Thyroid gland (tissue), 4 donors: ENCODE measurements at regions not wholly inside any gene's neighbourhood (a gene's known extent, or its start where the extent isn't known, plus 50 kb on each side); places are given as distances from the start of the nearest gene placed in this dataset.

Experiments
- DNase-seq, 2 donors: peaks; one replicate each; pipeline ENCODE4 v3.0.0-alpha.2; 2019
- H3K27ac ChIP-seq, 3 donors: fragments of 200-600 bp; sonication (generic); 1 replicate in 2 of 3; 2 replicates in 1 of 3; pipeline ENCODE4 v1.5.1; 2016 to 2019; ENCODE audit warnings: mild to moderate bottlenecking in 1 of 3, moderate library complexity in 1 of 3
- H3K27me3 ChIP-seq: fragments of 200-600 bp; sonication (generic); one replicate; pipeline ENCODE4 v1.5.1; 2019
- H3K36me3 ChIP-seq, 2 donors: fragments of 200-600 bp; sonication (generic); one replicate each; pipeline ENCODE4 v1.5.1; 2016 to 2019
- H3K4me1 ChIP-seq, 2 donors: fragments of 200-600 bp; sonication (generic); one replicate each; pipeline ENCODE4 v1.5.1; 2017 to 2019
- H3K4me3 ChIP-seq, 3 donors: fragments of 200-600 bp; sonication (generic); replicated peaks in 1 of 3; 1 replicate in 2 of 3; 2 replicates in 1 of 3; pipeline ENCODE4 v1.5.1; 2016; ENCODE audit warnings: mild to moderate bottlenecking in 1 of 3
- H3K9me3 ChIP-seq: fragments of 200-600 bp; sonication (generic); one replicate; pipeline ENCODE4 v1.5.1; 2017
- POLR2A ChIP-seq, 2 donors: fragments of 450-650 bp; IDR thresholded peaks; one replicate each; pipeline ENCODE4 v1.6.1; 2017; ENCODE audit warnings: antibody characterized with exemption in 2 of 2, mild to moderate bottlenecking in 2 of 2, moderate library complexity in 1 of 2
- WGBS, 2 donors: methylation state at CpG; one replicate each; pipeline ENCODE4 v1.1.5; 2017; 5-methylcytosine and 5-hydroxymethylcytosine counted together
- intact Hi-C: fragments of 100-400 bp; cut with DNase I; formaldehyde crosslinking; loops from one replicate; pipeline ENCODE4 v1.15.1; 2023
- TF ChIP-seq, protein P1 (sequence below), 6 experiments: fragments of 200-600 bp in 3 of 6; fragments of 450-650 bp in 3 of 6; sonication (generic) in 3 of 6; IDR thresholded peaks; one replicate each; pipeline ENCODE4 v1.5.1; 2016 to 2019; ENCODE audit warnings: antibody characterized with exemption in 6 of 6, mild to moderate bottlenecking in 2 of 6, inconsistent platforms in 1 of 6, moderate library complexity in 1 of 6

DNA sequence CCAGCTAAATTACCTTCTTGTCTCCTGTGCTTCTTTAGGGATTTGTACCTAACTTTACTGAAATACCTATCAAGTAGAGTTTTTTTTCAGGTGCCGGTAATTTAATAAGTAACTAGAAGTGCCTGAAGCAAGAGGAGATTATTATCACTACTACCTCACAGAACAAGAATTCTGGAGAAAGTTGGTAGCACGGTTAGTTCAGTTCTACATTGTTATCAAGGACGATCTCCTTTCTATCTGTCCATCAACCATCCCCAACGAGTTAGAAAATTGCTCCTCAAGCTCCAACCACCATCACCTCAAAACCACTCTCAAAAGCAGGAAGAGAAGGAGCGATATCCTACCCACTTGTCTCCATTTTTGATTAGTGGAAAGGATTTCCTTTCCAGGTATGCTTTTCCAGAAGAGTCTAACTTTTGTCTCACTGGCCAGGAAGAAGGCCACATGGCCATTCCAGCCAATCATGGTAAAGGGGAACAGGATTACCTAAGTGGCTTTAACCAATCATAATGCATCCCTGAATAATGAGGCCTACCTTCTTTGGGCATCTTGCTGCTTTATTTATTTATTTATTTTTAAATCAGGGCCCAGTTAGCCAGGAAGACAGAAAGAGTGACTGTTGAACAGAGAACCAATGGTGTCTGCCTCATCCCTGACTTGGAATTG lies 265.2 kb downstream of the SNX13 start:
- Histone ChIP-seq H3K4me3 (no peak overlapping the region), H3K27ac (no peak overlapping the region), H3K4me1 (peaks cover 0 to 8% of the 10 kb centered on the region in 2 donors), H3K27me3 (no peaks in the 10 kb centered on the region), H3K9me3 (no peaks in the 10 kb centered on the region), H3K36me3 (no peaks in the 10 kb centered on the region)
- 65 to 69% methylated on average over 5 of the region's 5 CpGs for WGBS, 2 donors
- no peak for DNase-seq
- intact Hi-C loops = no loop called here
- TF ChIP-seq, protein P1, sequence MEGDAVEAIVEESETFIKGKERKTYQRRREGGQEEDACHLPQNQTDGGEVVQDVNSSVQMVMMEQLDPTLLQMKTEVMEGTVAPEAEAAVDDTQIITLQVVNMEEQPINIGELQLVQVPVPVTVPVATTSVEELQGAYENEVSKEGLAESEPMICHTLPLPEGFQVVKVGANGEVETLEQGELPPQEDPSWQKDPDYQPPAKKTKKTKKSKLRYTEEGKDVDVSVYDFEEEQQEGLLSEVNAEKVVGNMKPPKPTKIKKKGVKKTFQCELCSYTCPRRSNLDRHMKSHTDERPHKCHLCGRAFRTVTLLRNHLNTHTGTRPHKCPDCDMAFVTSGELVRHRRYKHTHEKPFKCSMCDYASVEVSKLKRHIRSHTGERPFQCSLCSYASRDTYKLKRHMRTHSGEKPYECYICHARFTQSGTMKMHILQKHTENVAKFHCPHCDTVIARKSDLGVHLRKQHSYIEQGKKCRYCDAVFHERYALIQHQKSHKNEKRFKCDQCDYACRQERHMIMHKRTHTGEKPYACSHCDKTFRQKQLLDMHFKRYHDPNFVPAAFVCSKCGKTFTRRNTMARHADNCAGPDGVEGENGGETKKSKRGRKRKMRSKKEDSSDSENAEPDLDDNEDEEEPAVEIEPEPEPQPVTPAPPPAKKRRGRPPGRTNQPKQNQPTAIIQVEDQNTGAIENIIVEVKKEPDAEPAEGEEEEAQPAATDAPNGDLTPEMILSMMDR (IDR thresholded peaks at IDR 0.05) = no peak
- TF ChIP-seq POLR2A (IDR thresholded peaks at IDR 0.05) = no peak

DNA sequence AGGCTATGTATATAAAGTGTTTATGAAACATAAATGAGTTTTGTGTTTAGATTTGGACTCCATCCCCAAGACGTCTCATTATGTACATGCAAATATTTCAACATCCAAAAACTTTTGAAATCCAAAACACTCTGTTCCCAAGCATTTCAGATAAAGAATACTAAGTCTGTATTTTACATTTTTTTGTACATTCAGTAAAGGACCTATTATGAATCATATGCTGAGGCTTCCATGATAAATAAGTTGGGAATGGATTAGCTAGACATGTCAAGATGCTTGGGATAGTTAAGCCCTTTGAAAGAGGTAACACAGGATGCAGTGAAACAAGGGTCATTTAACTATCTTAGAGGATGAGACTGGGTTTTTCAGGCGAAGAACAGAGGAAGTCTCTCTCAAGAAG lies 262.9 kb downstream of the SNX13 start:
- WGBS, 2 donors = 79 to 88% methylated on average over 2 of the region's 2 CpGs
- H3K4me3 ChIP-seq = no peak overlapping the region
- no peak overlapping the region for H3K27ac ChIP-seq
- H3K27me3 ChIP-seq = no peaks in the 10 kb centered on the region
- intact Hi-C loops = no loop called here
- H3K9me3 ChIP-seq = no peaks in the 10 kb centered on the region
- no peaks in the 10 kb centered on the region for H3K36me3 ChIP-seq
- TF ChIP-seq POLR2A (IDR thresholded peaks at IDR 0.05) = no peak
- TF ChIP-seq, protein P1 (IDR thresholded peaks at IDR 0.05) = no peak
- no peak for DNase-seq
- peaks cover 0 to 19% of the 10 kb centered on the region in 2 donors for H3K4me1 ChIP-seq

DNA sequence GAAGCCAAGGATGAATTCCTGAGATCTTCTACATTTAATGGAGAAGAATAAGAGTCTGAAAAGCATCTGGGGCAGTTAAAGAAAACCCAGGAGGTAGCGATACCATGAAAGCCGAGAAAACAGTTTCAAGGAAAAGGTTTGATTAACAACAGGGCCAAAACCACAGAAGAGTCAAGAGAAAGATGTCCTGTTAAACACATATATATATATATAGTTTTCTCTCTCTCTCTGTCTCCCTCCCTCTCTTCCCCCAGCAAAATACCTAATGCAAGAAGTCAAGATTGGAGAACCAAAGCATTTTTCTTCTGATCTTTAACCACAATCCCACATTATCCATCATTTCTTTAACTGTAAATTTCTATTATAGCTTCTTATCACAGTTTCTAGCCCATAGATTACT lies 261.4 kb downstream of the SNX13 start:
- Histone ChIP-seq H3K4me3 (no peak overlapping the region), H3K4me1 (peaks cover 0 to 19% of the 10 kb centered on the region in 2 donors), H3K27ac (no peak overlapping the region), H3K36me3 (no peaks in the 10 kb centered on the region), H3K27me3 (no peaks in the 10 kb centered on the region), H3K9me3 (no peaks in the 10 kb centered on the region)
- intact Hi-C loops = no loop called here
- TF ChIP-seq POLR2A (IDR thresholded peaks at IDR 0.05) = no peak
- TF ChIP-seq, protein P1 (IDR thresholded peaks at IDR 0.05) = no peak
- no peak for DNase-seq
- WGBS, 2 donors = 92 to 95% methylated on average over 2 of the region's 2 CpGs

DNA sequence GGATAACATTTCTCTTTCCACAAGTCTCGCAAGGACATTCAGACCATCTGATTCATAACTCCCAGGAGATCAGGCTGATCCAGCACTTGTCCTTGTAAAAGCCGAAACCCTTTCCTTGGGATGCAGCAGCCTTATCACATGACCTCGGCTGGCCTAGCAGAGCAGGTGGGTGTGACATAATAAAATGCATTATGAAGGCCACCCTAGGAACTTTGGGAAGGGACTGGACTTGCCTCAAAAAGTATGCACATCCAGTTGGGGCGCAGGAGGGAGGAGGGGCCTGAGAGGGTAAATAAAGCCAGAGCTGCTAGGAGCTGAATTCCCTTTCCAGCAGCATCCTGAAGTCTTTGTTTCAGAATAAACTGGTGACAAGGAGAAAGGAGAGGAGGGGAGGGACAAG lies 260.8 kb downstream of the SNX13 start:
- peak overlapping the region in 1 of 3 donors; percentile 22 for H3K27ac ChIP-seq

DNA sequence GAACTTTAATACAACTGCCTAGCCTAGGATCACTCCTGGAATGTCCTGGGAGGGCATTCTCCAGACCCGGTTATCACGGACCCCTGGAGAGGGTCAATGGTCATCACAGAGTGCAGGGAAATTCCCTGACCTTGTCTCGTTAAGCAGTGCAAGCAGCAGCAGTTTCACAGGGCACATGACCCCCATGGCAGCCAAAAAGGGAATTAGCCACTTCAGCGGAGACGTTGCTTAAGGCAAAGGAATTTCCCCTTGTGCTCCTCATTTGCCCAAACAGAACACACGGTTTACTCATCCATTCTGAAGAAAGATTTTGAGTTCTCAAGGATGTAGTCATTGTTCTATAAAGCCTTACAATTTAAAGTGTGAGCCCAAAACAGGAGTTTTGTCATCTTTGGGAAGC lies 260.3 kb downstream of the SNX13 start:
- H3K27ac ChIP-seq = peak overlapping the region in 1 of 3 donors; percentile 22
- TF ChIP-seq, protein P1 (IDR thresholded peaks at IDR 0.05) = no peak
- TF ChIP-seq POLR2A (IDR thresholded peaks at IDR 0.05) = no peak
- H3K4me1 ChIP-seq = peaks cover 0 to 19% of the 10 kb centered on the region in 2 donors
- H3K36me3 ChIP-seq = no peaks in the 10 kb centered on the region
- DNase-seq = peak; percentile 53 to 56
- H3K9me3 ChIP-seq = no peaks in the 10 kb centered on the region
- intact Hi-C loops = loop anchor here (10.0 kb wide), 1 partner anchor 665 kb away; no protein-coding TSS in a partner anchor
- no peaks in the 10 kb centered on the region for H3K27me3 ChIP-seq
- H3K4me3 ChIP-seq = no peak overlapping the region
- WGBS, 2 donors = 23 to 28% methylated on average over 4 to 6 of the region's 6 CpGs

More for the DNA sequence above, 260.8 kb downstream of the SNX13 start:
- TF ChIP-seq, protein P1 (IDR thresholded peaks at IDR 0.05) = no peak
- TF ChIP-seq POLR2A (IDR thresholded peaks at IDR 0.05) = no peak
- Histone ChIP-seq H3K27me3 (no peaks in the 10 kb centered on the region), H3K36me3 (no peaks in the 10 kb centered on the region), H3K9me3 (no peaks in the 10 kb centered on the region), H3K4me3 (no peak overlapping the region), H3K4me1 (peaks cover 0 to 19% of the 10 kb centered on the region in 2 donors)
- 82 to 86% methylated on average over 4 of the region's 4 CpGs for WGBS, 2 donors
- intact Hi-C loops = no loop called here
- no peak for DNase-seq
